CD4-positive, alpha-beta memory T cell (primary cell): ENCODE measurements at regions not wholly inside any gene's neighbourhood (a gene's known extent, or its start where the extent isn't known, plus 50 kb on each side); places are given as distances from the start of the nearest gene placed in this dataset.

Experiments used
- CTCF ChIA-PET: fragments of 350-600 bp; sonication (Branson Sonifier 250); formaldehyde crosslinking; loops from one replicate; lab custom pipeline; 2021; ENCODE audit warnings: inconsistent platforms; ENCODE audit not compliant: partially characterized antibody; lab: Charles Lee
- POLR2A ChIA-PET: fragments of 350-600 bp; sonication (Branson Sonifier 250); formaldehyde crosslinking; loops from one replicate; lab custom pipeline; 2021; ENCODE audit not compliant: partially characterized antibody; lab: Charles Lee
- DNase-seq, 5 donors: peaks; one replicate each; pipeline versions ENCODE4 v3.0.0 to v3.0.0-alpha.2; 2020 to 2022; ENCODE audit warnings: mixed read lengths in 1 of 5
- H3K27ac ChIP-seq: one replicate; pipeline ENCODE4 v1.7.0; 2013; ENCODE audit warnings: low read depth, low read length
- H3K27me3 ChIP-seq: 2 replicates; pipeline ENCODE4 v1.7.0; 2013; ENCODE audit warnings: mild to moderate bottlenecking, low read length, moderate library complexity; ENCODE audit not compliant: insufficient read depth
- H3K36me3 ChIP-seq: 2 replicates; pipeline ENCODE4 v1.7.0; 2013; ENCODE audit warnings: mild to moderate bottlenecking, low read length, moderate library complexity; ENCODE audit not compliant: insufficient read depth
- H3K4me1 ChIP-seq: 2 replicates; pipeline ENCODE4 v1.7.0; 2013; ENCODE audit warnings: mild to moderate bottlenecking, low read length, moderate library complexity; ENCODE audit not compliant: insufficient read depth
- H3K4me3 ChIP-seq, 2 donors: one replicate each; pipeline ENCODE4 v1.7.0; 2013; ENCODE audit warnings: low read length in 2 of 2, mild to moderate bottlenecking in 1 of 2
- H3K9me3 ChIP-seq, 2 donors: one replicate each; pipeline ENCODE4 v1.7.0; 2013; ENCODE audit warnings: low read length in 2 of 2, control low read depth in 1 of 2; ENCODE audit not compliant: control insufficient read depth in 1 of 2
- H3K27ac Mint-ChIP-seq, 7 donors: one replicate each; pipeline ENCODE4 v1.8.0; 2020 to 2021; ENCODE audit warnings: mixed read lengths in 7 of 7, mild to moderate bottlenecking in 6 of 7, inconsistent platforms in 3 of 7, moderate library complexity in 3 of 7
- H3K27me3 Mint-ChIP-seq, 2 donors: one replicate each; pipeline ENCODE4 v1.8.0; 2020 to 2021; ENCODE audit warnings: mixed read lengths in 2 of 2
- H3K36me3 Mint-ChIP-seq, 2 donors: one replicate each; pipeline ENCODE4 v1.8.0; 2020 to 2021; ENCODE audit warnings: mixed read lengths in 2 of 2, inconsistent platforms in 1 of 2, mild to moderate bottlenecking in 1 of 2
- H3K4me1 Mint-ChIP-seq, 4 donors: one replicate each; pipeline ENCODE4 v1.8.0; 2020 to 2021; ENCODE audit warnings: mixed read lengths in 4 of 4, mild to moderate bottlenecking in 1 of 4
- H3K4me3 Mint-ChIP-seq, 8 donors: one replicate each; pipeline ENCODE4 v1.8.0; 2020 to 2021; ENCODE audit warnings: mixed read lengths in 8 of 8, mild to moderate bottlenecking in 7 of 8, moderate library complexity in 6 of 8, inconsistent platforms in 3 of 8
- H3K9me3 Mint-ChIP-seq, 8 donors: one replicate each; pipeline ENCODE4 v1.8.0; 2020 to 2021; ENCODE audit warnings: mixed read lengths in 8 of 8, mild to moderate bottlenecking in 5 of 8, inconsistent platforms in 3 of 8, moderate library complexity in 1 of 8
- intact Hi-C: fragments of 100-400 bp; cut with micrococcal nuclease; formaldehyde crosslinking; loops from one replicate; pipeline ENCODE4 v1.15.1; 2023

GRCh38 chr22:48872271-48873190, 955.1 kb downstream of the BRD1 start:
- Histone ChIP-seq H3K4me1 (no peaks in the 10 kb centered on the region), H3K27ac (no peak overlapping the region), H3K9me3 (no peaks in the 10 kb centered on the region), H3K4me3 (no peak overlapping the region), H3K36me3 (no peaks in the 10 kb centered on the region), H3K27me3 (no peaks in the 10 kb centered on the region)
- intact Hi-C loops: no loop called here
- Mint-ChIP-seq H3K36me3 (peaks cover 0 to 3% of the 10 kb centered on the region in 2 donors), H3K27me3 (peaks cover 2 to 6% of the 10 kb centered on the region in 2 donors), H3K27ac (no peak overlapping the region), H3K9me3 (peaks cover 0 to 7% (median 5%) of the 10 kb centered on the region in 8 donors), H3K4me1 (no peaks in the 10 kb centered on the region), H3K4me3 (no peak overlapping the region)
- ChIA-PET CTCF (no interaction called here), POLR2A (no interaction called here)
- no peak for DNase-seq

- ChIA-PET CTCF (no interaction called here), POLR2A (no interaction called here)
- H3K9me3 Mint-ChIP-seq: peaks cover 0 to 7% (median 5%) of the 10 kb centered on the region in 8 donors
- Histone ChIP-seq H3K4me3 (no peak overlapping the region), H3K36me3 (no peaks in the 10 kb centered on the region), H3K27ac (no peak overlapping the region), H3K4me1 (no peaks in the 10 kb centered on the region), H3K9me3 (no peaks in the 10 kb centered on the region), H3K27me3 (no peaks in the 10 kb centered on the region)
- peaks cover 0 to 3% of the 10 kb centered on the region in 2 donors for H3K36me3 Mint-ChIP-seq
- intact Hi-C loops: no loop called here
- no peak overlapping the region for H3K27ac Mint-ChIP-seq
- H3K4me3 Mint-ChIP-seq: no peak overlapping the region
- no peak for DNase-seq
- H3K4me1 Mint-ChIP-seq: no peaks in the 10 kb centered on the region
- peaks cover 2 to 6% of the 10 kb centered on the region in 2 donors for H3K27me3 Mint-ChIP-seq
Measured at GRCh38 chr22:48871176-48871840, 956.4 kb downstream of the BRD1 start.

- no peaks in the 10 kb centered on the region for H3K4me1 Mint-ChIP-seq
- H3K36me3 Mint-ChIP-seq: peaks cover 0 to 3% of the 10 kb centered on the region in 2 donors
- no peak for DNase-seq
- no peaks in the 10 kb centered on the region for H3K27me3 ChIP-seq
- peaks cover 2 to 6% of the 10 kb centered on the region in 2 donors for H3K27me3 Mint-ChIP-seq
- CTCF ChIA-PET: no interaction called here
- no peak overlapping the region for H3K4me3 ChIP-seq
- no peaks in the 10 kb centered on the region for H3K36me3 ChIP-seq
- intact Hi-C loops: no loop called here
- peaks cover 0 to 6% (median 4%) of the 10 kb centered on the region in 8 donors for H3K9me3 Mint-ChIP-seq
- H3K27ac Mint-ChIP-seq: peak overlapping the region in 1 of 7 donors; percentile 37
- POLR2A ChIA-PET: no interaction called here
- no peaks in the 10 kb centered on the region for H3K9me3 ChIP-seq
- H3K4me1 ChIP-seq: no peaks in the 10 kb centered on the region
- H3K27ac ChIP-seq: no peak overlapping the region
- H3K4me3 Mint-ChIP-seq: no peak overlapping the region
Measured at GRCh38 chr22:48870436-48870835, 957.2 kb downstream of the BRD1 start.

GRCh38 chr22:48869788-48870187, 957.9 kb downstream of the BRD1 start:
- intact Hi-C loops: no loop called here
- peaks cover 0 to 3% of the 10 kb centered on the region in 2 donors for H3K36me3 Mint-ChIP-seq
- Histone ChIP-seq H3K27me3 (no peaks in the 10 kb centered on the region), H3K9me3 (no peaks in the 10 kb centered on the region), H3K36me3 (no peaks in the 10 kb centered on the region), H3K27ac (no peak overlapping the region), H3K4me3 (no peak overlapping the region), H3K4me1 (no peaks in the 10 kb centered on the region)
- H3K27me3 Mint-ChIP-seq: peaks cover 2 to 6% of the 10 kb centered on the region in 2 donors
- H3K4me3 Mint-ChIP-seq: no peak overlapping the region
- no peak for DNase-seq
- H3K27ac Mint-ChIP-seq: peak overlapping the region in 1 of 7 donors; percentile 37
- H3K4me1 Mint-ChIP-seq: no peaks in the 10 kb centered on the region
- ChIA-PET POLR2A (no interaction called here), CTCF (no interaction called here)
- peaks cover 0 to 6% (median 4%) of the 10 kb centered on the region in 8 donors for H3K9me3 Mint-ChIP-seq

GRCh38 chr22:48869161-48869560, 958.5 kb downstream of the BRD1 start:
- no peaks in the 10 kb centered on the region for H3K4me1 Mint-ChIP-seq
- POLR2A ChIA-PET: no interaction called here

GRCh38 chr22:48868554-48868953, 959.1 kb downstream of the BRD1 start:
- Histone ChIP-seq H3K4me3 (no peak overlapping the region), H3K36me3 (no peaks in the 10 kb centered on the region), H3K9me3 (no peaks in the 10 kb centered on the region), H3K27ac (no peak overlapping the region), H3K4me1 (no peaks in the 10 kb centered on the region), H3K27me3 (no peaks in the 10 kb centered on the region)
- intact Hi-C loops: no loop called here
- ChIA-PET POLR2A (no interaction called here), CTCF (no interaction called here)
- no peak overlapping the region for H3K27ac Mint-ChIP-seq
- peaks cover 2 to 8% of the 10 kb centered on the region in 2 donors for H3K27me3 Mint-ChIP-seq
- no peak overlapping the region for H3K4me3 Mint-ChIP-seq
- H3K9me3 Mint-ChIP-seq: peaks cover 0 to 6% (median 4%) of the 10 kb centered on the region in 8 donors
- H3K4me1 Mint-ChIP-seq: no peaks in the 10 kb centered on the region
- peaks cover 0 to 3% of the 10 kb centered on the region in 2 donors for H3K36me3 Mint-ChIP-seq
- no peak for DNase-seq

More at GRCh38 chr22:48869161-48869560, 958.5 kb downstream of the BRD1 start:
- no peaks in the 10 kb centered on the region for H3K36me3 ChIP-seq
- peaks cover 0 to 3% of the 10 kb centered on the region in 2 donors for H3K36me3 Mint-ChIP-seq
- no peak overlapping the region for H3K27ac Mint-ChIP-seq
- H3K4me3 Mint-ChIP-seq: no peak overlapping the region
- CTCF ChIA-PET: no interaction called here
- H3K27ac ChIP-seq: no peak overlapping the region
- no peak overlapping the region for H3K4me3 ChIP-seq
- H3K9me3 ChIP-seq: no peaks in the 10 kb centered on the region
- peaks cover 2 to 8% of the 10 kb centered on the region in 2 donors for H3K27me3 Mint-ChIP-seq
- H3K9me3 Mint-ChIP-seq: peaks cover 0 to 6% (median 4%) of the 10 kb centered on the region in 8 donors
- DNase-seq: no peak
- no peaks in the 10 kb centered on the region for H3K27me3 ChIP-seq
- intact Hi-C loops: no loop called here
- no peaks in the 10 kb centered on the region for H3K4me1 ChIP-seq

GRCh38 chr22:48867891-48868290, 959.8 kb downstream of the BRD1 start:
- no peaks in the 10 kb centered on the region for H3K4me1 ChIP-seq
- H3K27ac Mint-ChIP-seq: no peak overlapping the region
- peaks cover 0 to 7% (median 4%) of the 10 kb centered on the region in 8 donors for H3K9me3 Mint-ChIP-seq
- ChIA-PET CTCF (no interaction called here), POLR2A (no interaction called here)
- H3K4me3 Mint-ChIP-seq: no peak overlapping the region
- no peak overlapping the region for H3K27ac ChIP-seq
- no peak overlapping the region for H3K4me3 ChIP-seq
- no peaks in the 10 kb centered on the region for H3K27me3 ChIP-seq
- H3K36me3 ChIP-seq: no peaks in the 10 kb centered on the region
- intact Hi-C loops: no loop called here
- peaks cover 0 to 3% of the 10 kb centered on the region in 2 donors for H3K36me3 Mint-ChIP-seq
- H3K4me1 Mint-ChIP-seq: no peaks in the 10 kb centered on the region
- H3K9me3 ChIP-seq: no peaks in the 10 kb centered on the region
- H3K27me3 Mint-ChIP-seq: peaks cover 2 to 5% of the 10 kb centered on the region in 2 donors
- DNase-seq: no peak
